ENCODE measurements at regions not wholly inside any gene's neighbourhood (a gene's known extent, or its start where the extent isn't known, plus 50 kb on each side); places are given as distances from the start of the nearest gene placed in this dataset.
A peak's percentile ranks its signal among the peaks of the same experiment; 100 is the strongest.

- Histone ChIP-seq H3K27ac (no peak overlapping the region), H3K4me1 (replicated peaks in 1 of 2) (no peaks in the 10 kb centered on the region), H3K4me3 (no peak overlapping the region)
- no peak for ATAC-seq (replicated peaks in 6 of 8)
- in situ Hi-C loops (cut with MboI; ENCODE audit: low pct_unique_long_range_greater_than_20kb in 2 of 9, low sequenced_read_pairs in 9 of 9, unreplicated experiment in 9 of 9), result no loop called here
- WGBS, 10 experiments, result 22 to 100% (median 80%) methylated on average over 1 of the region's 1 CpG; no CpG with 5 or more reads in 4 of the 10 experiments
Measured at GRCh38 chr2:195026261-195026660, 630.8 kb upstream of the SLC39A10 start.

DNA sequence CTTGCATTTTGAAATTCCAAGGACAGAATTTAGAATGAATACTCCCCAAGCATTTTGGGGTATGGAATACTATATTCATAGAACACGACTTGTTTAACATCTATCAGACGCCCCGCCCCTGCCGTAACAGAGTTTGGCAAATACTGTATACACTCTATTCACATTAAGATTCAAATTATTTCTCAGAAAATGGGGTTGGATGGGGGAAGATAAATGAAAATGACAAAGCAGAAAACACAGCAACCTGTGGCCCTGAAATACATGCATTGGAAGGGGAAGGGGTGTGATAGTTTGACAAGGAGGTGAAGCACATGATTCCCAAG is 634.6 kb upstream of the SLC39A10 start:
- Histone ChIP-seq H3K4me3 (no peak overlapping the region), H3K27ac (no peak overlapping the region), H3K4me1 (replicated peaks in 1 of 2) (no peaks in the 10 kb centered on the region)
- 5 to 100% (median 73%) methylated on average over 1 to 4 of the region's 4 CpGs; no CpG with 5 or more reads in 2 of the 10 experiments for WGBS, 10 experiments
- ATAC-seq (replicated peaks in 6 of 8), result peak in 2 of 8 experiments; percentile 36 to 85
- in situ Hi-C loops (cut with MboI; ENCODE audit: low pct_unique_long_range_greater_than_20kb in 2 of 9, low sequenced_read_pairs in 9 of 9, unreplicated experiment in 9 of 9), result no loop called here

DNA sequence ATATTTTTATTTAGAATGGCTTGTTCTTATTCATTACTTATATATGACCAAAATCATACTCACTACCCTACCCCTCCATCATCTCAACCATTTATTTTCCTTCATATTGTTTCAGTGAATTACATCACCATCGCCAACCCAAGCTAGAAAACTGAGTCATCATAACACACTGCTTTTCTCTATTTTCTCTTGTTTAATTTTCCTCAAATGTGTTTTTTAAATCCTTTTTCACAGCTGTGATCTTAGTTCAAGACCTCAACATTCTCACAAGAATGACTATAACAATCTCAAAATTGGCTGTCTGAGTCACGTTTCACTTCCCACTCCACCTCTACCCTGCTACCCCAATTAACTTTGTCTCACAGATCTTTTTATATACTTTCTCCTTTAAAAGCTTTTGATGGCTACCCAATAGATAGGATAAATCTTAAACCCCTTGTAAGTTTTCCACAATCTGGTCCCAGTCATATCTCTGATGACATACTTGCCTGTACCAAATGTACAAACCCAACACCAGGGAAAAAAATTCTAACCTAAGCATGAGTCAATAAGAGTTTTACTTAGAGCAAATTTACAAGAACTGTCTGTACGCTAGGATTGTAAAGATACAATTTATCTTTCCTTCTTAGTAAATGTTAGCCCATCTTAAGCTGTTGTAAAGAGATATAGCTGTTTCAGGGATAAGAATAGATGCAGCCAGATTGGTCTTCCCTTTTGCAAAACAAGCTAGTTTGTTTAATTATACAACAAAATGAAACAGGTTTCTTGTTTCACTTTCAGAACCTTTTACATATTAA is 635.1 kb upstream of the SLC39A10 start:
- H3K27ac ChIP-seq, result no peak overlapping the region
- in situ Hi-C loops (cut with MboI; ENCODE audit: low pct_unique_long_range_greater_than_20kb in 2 of 9, low sequenced_read_pairs in 9 of 9, unreplicated experiment in 9 of 9), result no loop called here
- H3K4me3 ChIP-seq, result no peak overlapping the region
- ATAC-seq (replicated peaks in 6 of 8), result peak in 3 of 8 experiments; percentile 42 to 71 (median 64)
- no peaks in the 10 kb centered on the region for H3K4me1 ChIP-seq (replicated peaks in 1 of 2)
- WGBS, 10 experiments, result 21 to 100% (median 78%) methylated on average over 1 to 3 of the region's 3 CpGs; no CpG with 5 or more reads in 1 of the 10 experiments

- Histone ChIP-seq H3K27ac (no peak overlapping the region), H3K4me1 (replicated peaks in 1 of 2) (no peaks in the 10 kb centered on the region), H3K4me3 (no peak overlapping the region)
- in situ Hi-C loops (cut with MboI; ENCODE audit: low pct_unique_long_range_greater_than_20kb in 2 of 9, low sequenced_read_pairs in 9 of 9, unreplicated experiment in 9 of 9), result no loop called here
- ATAC-seq (replicated peaks in 6 of 8), result no peak
Measured at GRCh38 chr2:195018462-195018861, 638.6 kb upstream of the SLC39A10 start.

DNA sequence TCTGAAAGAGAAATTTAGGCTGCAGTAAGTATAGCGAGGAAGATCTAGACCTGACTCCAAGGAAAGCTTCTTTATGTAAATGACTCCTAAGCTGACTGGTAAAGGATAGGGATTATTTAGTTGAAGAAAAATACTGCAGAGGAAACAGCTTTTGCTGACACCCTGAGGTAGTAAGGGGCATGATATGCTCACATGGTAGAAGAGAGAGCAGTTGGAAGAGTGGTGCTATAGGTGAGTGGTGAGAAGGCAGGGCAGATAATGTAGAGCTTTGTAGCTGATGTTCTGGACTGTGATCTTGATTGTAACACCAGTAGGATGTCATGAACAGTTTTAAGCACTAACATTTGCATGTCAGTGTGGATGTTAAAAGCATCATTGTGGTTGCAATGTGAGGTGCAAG is 639.1 kb upstream of the SLC39A10 start:
- Histone ChIP-seq H3K4me3 (no peak overlapping the region), H3K4me1 (replicated peaks in 1 of 2) (no peaks in the 10 kb centered on the region), H3K27ac (no peak overlapping the region)
- in situ Hi-C loops (cut with MboI; ENCODE audit: low pct_unique_long_range_greater_than_20kb in 2 of 9, low sequenced_read_pairs in 9 of 9, unreplicated experiment in 9 of 9), result no loop called here
- no peak for ATAC-seq (replicated peaks in 6 of 8)
- WGBS, 10 experiments, result 82 to 100% (median 89%) methylated on average over 1 of the region's 1 CpG; no CpG with 5 or more reads in 4 of the 10 experiments

DNA sequence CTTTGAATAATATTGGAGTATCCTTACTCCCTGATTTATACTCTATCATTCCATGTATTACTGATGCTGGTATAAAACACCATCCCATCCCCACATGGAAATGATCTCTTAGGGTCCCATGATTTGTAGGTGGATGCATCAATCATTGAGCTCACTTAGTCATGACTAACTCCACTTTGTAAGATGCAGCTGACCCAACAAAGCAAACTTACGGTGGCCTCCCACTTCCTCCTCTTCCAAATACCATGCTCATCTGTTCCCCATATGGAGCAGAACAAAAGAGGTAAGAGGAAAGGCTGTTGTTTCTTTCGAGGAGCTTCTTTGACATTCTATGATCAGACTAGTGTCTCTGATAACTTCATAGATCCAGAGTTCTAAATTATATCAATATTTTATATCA is 640.2 kb upstream of the SLC39A10 start:
- 0 to 50% (median 21%) methylated on average over 1 to 2 of the region's 2 CpGs; no CpG with 5 or more reads in 1 of the 10 experiments for WGBS, 10 experiments
- in situ Hi-C loops (cut with MboI; ENCODE audit: low pct_unique_long_range_greater_than_20kb in 2 of 9, low sequenced_read_pairs in 9 of 9, unreplicated experiment in 9 of 9), result no loop called here
- Histone ChIP-seq H3K4me3 (no peak overlapping the region), H3K4me1 (replicated peaks in 1 of 2) (no peaks in the 10 kb centered on the region), H3K27ac (no peak overlapping the region)
- ATAC-seq (replicated peaks in 6 of 8), result peak in 1 of 8 experiments; percentile 77

GRCh38 chr2:195009202-195009601 is 647.8 kb upstream of the SLC39A10 start:
- Histone ChIP-seq H3K4me3 (no peak overlapping the region), H3K4me1 (replicated peaks in 1 of 2) (no peaks in the 10 kb centered on the region), H3K27ac (no peak overlapping the region)
- 0 to 100% (median 36%) methylated on average over 2 to 8 of the region's 8 CpGs; no CpG with 5 or more reads in 2 of the 10 experiments for WGBS, 10 experiments
- ATAC-seq (replicated peaks in 6 of 8), result peak in 2 of 8 experiments; percentile 79 to 94
- in situ Hi-C loops (cut with MboI; ENCODE audit: low pct_unique_long_range_greater_than_20kb in 2 of 9, low sequenced_read_pairs in 9 of 9, unreplicated experiment in 9 of 9), result no loop called here

GRCh38 chr2:195006856-195007255 is 650.2 kb upstream of the SLC39A10 start:
- ATAC-seq (replicated peaks in 6 of 8), result no peak
- 12 to 71% (median 35%) methylated on average over 3 to 5 of the region's 5 CpGs; no CpG with 5 or more reads in 1 of the 10 experiments for WGBS, 10 experiments
- Histone ChIP-seq H3K4me3 (no peak overlapping the region), H3K4me1 (replicated peaks in 1 of 2) (no peaks in the 10 kb centered on the region), H3K27ac (no peak overlapping the region)
- in situ Hi-C loops (cut with MboI; ENCODE audit: low pct_unique_long_range_greater_than_20kb in 2 of 9, low sequenced_read_pairs in 9 of 9, unreplicated experiment in 9 of 9), result no loop called here

DNA sequence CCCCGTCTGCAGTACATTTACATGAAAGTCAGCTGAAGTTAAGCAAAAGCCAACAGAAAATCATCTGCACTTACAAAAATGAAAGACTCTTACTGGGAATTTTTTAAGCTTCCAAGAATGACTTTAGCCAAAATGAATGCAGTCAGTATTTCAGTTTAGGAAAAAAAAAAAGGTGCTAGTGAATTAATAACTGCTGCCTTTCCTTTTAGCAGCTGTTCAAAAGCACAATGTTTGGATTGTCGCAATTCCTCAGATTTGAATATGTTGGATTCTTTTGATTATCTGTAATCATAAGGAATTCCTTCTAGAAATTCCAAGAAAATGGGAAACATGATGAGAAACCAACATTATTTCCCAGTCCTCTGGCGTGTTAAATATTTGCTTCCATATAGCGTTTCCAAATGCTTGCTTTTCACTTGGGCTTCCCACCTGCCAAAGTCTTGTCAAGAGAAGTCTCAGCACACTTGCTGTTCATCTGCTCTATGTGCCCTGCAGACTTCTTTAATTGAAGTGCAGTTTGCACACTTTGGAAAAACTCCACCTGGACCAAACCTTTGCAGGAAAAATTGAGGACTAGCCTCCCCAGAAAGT is 653.0 kb upstream of the SLC39A10 start:
- H3K4me1 ChIP-seq (replicated peaks in 1 of 2), result no peaks in the 10 kb centered on the region
- in situ Hi-C loops (cut with MboI; ENCODE audit: low pct_unique_long_range_greater_than_20kb in 2 of 9, low sequenced_read_pairs in 9 of 9, unreplicated experiment in 9 of 9), result no loop called here
- 0 to 96% (median 64%) methylated on average over 1 to 4 of the region's 4 CpGs for WGBS, 10 experiments

DNA sequence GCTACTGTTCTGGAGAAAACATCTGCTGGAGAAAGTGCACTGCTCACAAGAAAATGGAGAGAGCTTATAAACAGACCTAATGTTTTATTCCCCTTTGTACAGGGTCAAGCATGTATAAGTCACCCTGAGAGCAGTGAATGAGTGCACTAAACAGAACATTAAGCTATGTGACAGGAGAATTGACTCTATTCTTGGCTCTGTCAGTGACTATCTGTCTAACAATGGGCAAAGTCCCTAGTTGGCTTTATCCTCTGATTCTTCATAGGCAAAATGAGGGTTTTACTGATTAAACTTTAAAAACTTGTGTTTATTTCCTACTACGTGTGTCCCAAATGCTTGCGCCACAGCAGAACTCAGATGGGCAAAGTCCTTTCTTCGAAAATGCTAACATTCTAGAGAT is 655.1 kb upstream of the SLC39A10 start:
- in situ Hi-C loops (cut with MboI; ENCODE audit: low pct_unique_long_range_greater_than_20kb in 2 of 9, low sequenced_read_pairs in 9 of 9, unreplicated experiment in 9 of 9), result no loop called here
- ATAC-seq (replicated peaks in 6 of 8), result no peak
- 40 to 100% (median 67%) methylated on average over 1 to 3 of the region's 3 CpGs; no CpG with 5 or more reads in 3 of the 10 experiments for WGBS, 10 experiments

More for the DNA sequence above, 653.0 kb upstream of the SLC39A10 start:
- H3K4me3 ChIP-seq, result no peak overlapping the region
- ATAC-seq (replicated peaks in 6 of 8), result no peak
- no peak overlapping the region for H3K27ac ChIP-seq

DNA sequence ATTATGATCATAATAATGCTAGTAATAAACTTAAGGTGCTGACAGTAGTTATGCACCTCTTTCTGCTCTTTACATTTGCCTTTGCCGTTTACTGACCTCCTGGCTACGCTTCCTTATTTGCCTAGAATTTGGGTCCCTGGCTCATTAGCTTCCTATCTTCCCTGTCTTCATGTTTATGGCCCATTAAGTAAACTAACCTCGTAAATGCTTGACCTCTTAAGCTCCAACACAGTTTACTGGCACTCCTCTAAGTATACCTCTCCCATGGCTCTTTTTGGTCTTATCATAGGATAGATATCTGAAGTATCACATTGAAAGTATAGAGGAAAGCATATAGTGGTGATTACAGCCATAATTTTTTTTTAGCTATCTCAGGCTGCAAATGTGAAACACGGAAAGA is 657.3 kb upstream of the SLC39A10 start:
- Histone ChIP-seq H3K27ac (no peak overlapping the region), H3K4me1 (replicated peaks in 1 of 2) (no peaks in the 10 kb centered on the region), H3K4me3 (no peak overlapping the region)
- in situ Hi-C loops (cut with MboI; ENCODE audit: low pct_unique_long_range_greater_than_20kb in 2 of 9, low sequenced_read_pairs in 9 of 9, unreplicated experiment in 9 of 9), result no loop called here
- ATAC-seq (replicated peaks in 6 of 8), result no peak
- 15 to 94% (median 60%) methylated on average over 1 to 4 of the region's 4 CpGs; no CpG with 5 or more reads in 1 of the 10 experiments for WGBS, 10 experiments

More for the DNA sequence above, 655.1 kb upstream of the SLC39A10 start:
- Histone ChIP-seq H3K4me1 (replicated peaks in 1 of 2) (no peaks in the 10 kb centered on the region), H3K4me3 (no peak overlapping the region), H3K27ac (no peak overlapping the region)

DNA sequence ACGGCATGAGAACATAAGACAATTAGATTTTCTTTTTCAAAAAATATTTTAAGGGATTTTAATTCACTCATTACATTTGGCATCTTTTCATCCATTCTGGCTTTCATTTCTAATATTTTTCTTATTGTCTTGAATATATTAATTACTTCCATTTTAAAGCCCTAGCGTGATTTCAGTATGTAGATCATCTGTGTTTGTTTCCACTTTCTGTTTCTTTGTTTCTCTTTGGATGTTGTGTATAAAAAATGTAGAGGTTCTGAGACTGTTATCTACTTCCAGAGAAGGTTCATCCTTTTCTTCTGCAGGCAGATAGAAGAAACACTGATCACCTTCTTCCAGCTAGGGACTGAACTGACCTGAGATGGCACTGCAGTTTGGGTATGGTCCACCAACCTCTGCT is 664.4 kb upstream of the SLC39A10 start:
- Histone ChIP-seq H3K4me1 (replicated peaks in 1 of 2) (no peaks in the 10 kb centered on the region), H3K4me3 (no peak overlapping the region), H3K27ac (no peak overlapping the region)
- ATAC-seq (replicated peaks in 6 of 8), result no peak
- WGBS, 10 experiments, result 0 to 100% (median 86%) methylated on average over 1 to 2 of the region's 2 CpGs
- in situ Hi-C loops (cut with MboI; ENCODE audit: low pct_unique_long_range_greater_than_20kb in 2 of 9, low sequenced_read_pairs in 9 of 9, unreplicated experiment in 9 of 9), result no loop called here

DNA sequence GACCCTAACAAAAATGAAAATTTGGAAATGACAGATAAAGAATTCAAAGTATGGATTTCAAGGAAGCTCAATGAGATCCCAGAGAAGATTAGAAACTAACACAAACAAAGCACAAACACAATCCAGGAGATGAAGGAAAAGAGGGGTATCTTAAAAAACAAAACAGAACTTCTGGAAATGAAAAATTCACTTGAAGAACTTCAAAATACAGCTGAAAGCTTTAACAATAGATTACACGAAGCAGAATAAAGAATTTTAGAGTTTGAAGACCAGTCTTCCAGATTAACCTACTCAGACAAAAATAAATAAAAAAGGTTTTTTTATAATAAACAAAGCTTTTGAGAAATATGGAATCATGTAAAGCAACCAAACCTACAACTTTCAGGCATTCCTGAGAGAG is 671.8 kb upstream of the SLC39A10 start:
- H3K4me1 ChIP-seq (replicated peaks in 1 of 2), result no peaks in the 10 kb centered on the region
- WGBS, 10 experiments, result 0 to 80% (median 54%) methylated on average over 1 of the region's 1 CpG
- no peak overlapping the region for H3K27ac ChIP-seq
- H3K4me3 ChIP-seq, result no peak overlapping the region
- ATAC-seq (replicated peaks in 6 of 8), result no peak
- in situ Hi-C loops (cut with MboI; ENCODE audit: low pct_unique_long_range_greater_than_20kb in 2 of 9, low sequenced_read_pairs in 9 of 9, unreplicated experiment in 9 of 9), result no loop called here

DNA sequence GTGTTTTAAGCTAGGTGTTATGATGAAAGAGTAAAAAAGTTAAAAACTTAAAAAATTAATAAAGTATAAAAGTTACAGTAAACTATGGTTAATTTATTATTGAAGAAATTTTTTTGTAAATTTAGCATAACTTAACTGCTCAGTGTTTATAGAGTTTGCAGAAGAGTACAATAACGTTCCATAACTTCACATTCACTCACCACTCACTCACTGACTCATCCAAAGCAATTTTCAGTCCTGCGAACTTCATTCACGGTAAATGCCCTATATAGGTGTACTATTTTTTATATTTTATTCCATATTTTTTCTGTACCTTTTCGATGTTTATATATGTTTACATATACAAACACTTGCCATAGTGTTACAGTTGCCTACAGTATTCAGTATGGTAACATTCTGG is 694.8 kb upstream of the SLC39A10 start:
- Histone ChIP-seq H3K4me3 (no peak overlapping the region), H3K4me1 (replicated peaks in 1 of 2) (no peaks in the 10 kb centered on the region), H3K27ac (no peak overlapping the region)
- no peak for ATAC-seq (replicated peaks in 6 of 8)
- 5 to 93% (median 80%) methylated on average over 1 to 4 of the region's 4 CpGs for WGBS, 10 experiments
- in situ Hi-C loops (cut with MboI; ENCODE audit: low pct_unique_long_range_greater_than_20kb in 2 of 9, low sequenced_read_pairs in 9 of 9, unreplicated experiment in 9 of 9), result no loop called here

Data from motor neuron (in vitro differentiated cells).